ENCODE measurements at regions not wholly inside any gene's neighbourhood (a gene's known extent, or its start where the extent isn't known, plus 50 kb on each side); places are given as distances from the start of the nearest gene placed in this dataset.
"Not testable (repeated sequence)": the region's sequence is repeated elsewhere in the genome, so short reads cannot be mapped to it uniquely, and the experiment has no call there.

GRCh38 chr21:8194042-8194441, 2327.3 kb upstream of the TPTE start:
- intact Hi-C loops (cut with DNase I); H3K27ac ChIP-seq (ENCODE audit: low read length); H3K9me3 ChIP-seq (ENCODE audit: control insufficient read depth, low read length); H3K4me3 ChIP-seq (ENCODE audit: low read length); H3K4me1 ChIP-seq (ENCODE audit: control insufficient read depth, insufficient read depth, low read length); DNase-seq; H3K27me3 ChIP-seq (ENCODE audit: control insufficient read depth, insufficient read depth): not testable (repeated sequence)
- WGBS = no CpG with 5 or more reads among the region's 17 CpGs
- peak; percentile 90 for ATAC-seq

DNA sequence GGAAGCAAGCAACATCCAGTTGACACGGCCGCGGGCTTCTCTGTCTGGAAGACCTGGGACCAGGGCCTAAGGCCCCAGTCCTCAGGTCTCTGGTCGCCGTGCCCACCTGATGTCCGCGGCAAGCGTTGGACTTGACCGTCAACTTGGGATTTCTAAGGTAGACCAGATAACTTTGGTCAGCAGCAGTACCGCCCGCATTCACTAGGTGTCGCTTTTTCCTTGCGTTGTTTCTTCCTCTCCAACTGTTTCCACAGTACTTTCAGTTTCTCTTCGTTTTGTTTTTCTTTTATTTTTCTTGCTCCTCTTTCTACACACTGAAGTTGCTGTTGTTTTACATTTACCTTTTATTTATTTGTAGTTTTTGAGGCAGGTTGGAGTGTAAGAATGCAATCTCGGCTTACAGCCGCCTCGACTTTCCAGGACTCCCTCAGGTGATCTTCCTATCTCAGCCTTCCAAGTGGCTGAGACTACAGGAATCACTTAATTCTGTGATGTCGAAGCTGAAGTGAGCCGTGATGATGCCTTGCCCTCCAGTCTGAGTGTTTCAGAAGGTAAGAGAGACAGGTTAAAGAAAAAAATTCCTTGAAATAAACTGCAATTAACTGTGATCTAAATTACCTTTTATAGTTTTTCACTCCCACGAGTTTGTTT, 2323.9 kb upstream of the TPTE start:
- H3K27me3 ChIP-seq (ENCODE audit: control insufficient read depth, insufficient read depth); intact Hi-C loops (cut with DNase I); H3K4me1 ChIP-seq (ENCODE audit: control insufficient read depth, insufficient read depth, low read length); DNase-seq; H3K27ac ChIP-seq (ENCODE audit: low read length); H3K4me3 ChIP-seq (ENCODE audit: low read length); H3K9me3 ChIP-seq (ENCODE audit: control insufficient read depth, low read length): not testable (repeated sequence)
- ATAC-seq = peak; percentile 41 to 65
- no CpG with 5 or more reads among the region's 20 CpGs for WGBS

DNA sequence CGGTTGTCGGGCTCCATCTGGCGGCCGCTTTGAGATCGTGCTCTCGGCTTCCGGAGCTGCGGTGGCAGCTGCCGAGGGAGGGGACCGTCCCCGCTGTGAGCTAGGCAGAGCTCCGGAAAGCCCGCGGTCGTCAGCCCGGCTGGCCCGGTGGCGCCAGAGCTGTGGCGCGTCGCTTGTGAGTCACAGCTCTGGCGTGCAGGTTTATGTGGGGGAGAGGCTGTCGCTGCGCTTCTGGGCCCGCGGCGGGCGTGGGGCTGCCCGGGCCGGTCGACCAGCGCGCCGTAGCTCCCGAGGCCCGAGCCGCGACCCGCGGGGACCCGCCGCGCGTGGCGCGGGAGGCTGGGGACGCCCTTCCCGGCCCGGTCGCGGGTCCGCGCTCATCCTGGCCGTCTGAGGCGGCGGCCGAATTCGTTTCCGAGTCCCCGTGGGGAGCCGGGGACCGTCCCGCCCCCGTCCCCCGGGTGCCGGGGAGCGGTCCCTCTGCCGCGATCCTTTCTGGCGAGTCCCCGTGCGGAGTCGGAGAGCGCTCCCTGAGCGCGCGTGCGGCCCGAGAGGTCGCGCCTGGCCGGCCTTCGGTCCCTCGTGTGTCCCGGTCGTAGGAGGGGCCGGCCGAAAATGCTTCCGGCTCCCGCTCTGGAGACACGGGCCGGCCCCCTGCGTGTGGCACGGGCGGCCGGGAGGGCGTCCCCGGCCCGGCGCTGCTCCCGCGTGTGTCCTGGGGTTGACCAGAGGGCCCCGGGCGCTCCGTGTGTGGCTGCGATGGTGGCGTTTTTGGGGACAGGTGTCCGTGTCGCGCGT, 2316.1 kb upstream of the TPTE start:
- H3K27me3 ChIP-seq (ENCODE audit: control insufficient read depth, insufficient read depth); H3K4me3 ChIP-seq (ENCODE audit: low read length); intact Hi-C loops (cut with DNase I); H3K9me3 ChIP-seq (ENCODE audit: control insufficient read depth, low read length); H3K27ac ChIP-seq (ENCODE audit: low read length); DNase-seq; H3K4me1 ChIP-seq (ENCODE audit: control insufficient read depth, insufficient read depth, low read length): not testable (repeated sequence)
- peak; percentile 100 for ATAC-seq
- WGBS = no CpG with 5 or more reads among the region's 111 CpGs

DNA sequence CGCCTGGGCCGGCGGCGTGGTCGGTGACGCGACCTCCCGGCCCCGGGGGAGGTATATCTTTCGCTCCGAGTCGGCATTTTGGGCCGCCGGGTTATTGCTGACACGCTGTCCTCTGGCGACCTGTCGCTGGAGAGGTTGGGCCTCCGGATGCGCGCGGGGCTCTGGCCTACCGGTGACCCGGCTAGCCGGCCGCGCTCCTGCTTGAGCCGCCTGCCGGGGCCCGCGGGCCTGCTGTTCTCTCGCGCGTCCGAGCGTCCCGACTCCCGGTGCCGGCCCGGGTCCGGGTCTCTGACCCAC, 2315.5 kb upstream of the TPTE start:
- DNase-seq; H3K4me1 ChIP-seq (ENCODE audit: control insufficient read depth, insufficient read depth, low read length); H3K4me3 ChIP-seq (ENCODE audit: low read length); H3K27ac ChIP-seq (ENCODE audit: low read length); H3K27me3 ChIP-seq (ENCODE audit: control insufficient read depth, insufficient read depth); intact Hi-C loops (cut with DNase I); H3K9me3 ChIP-seq (ENCODE audit: control insufficient read depth, low read length): not testable (repeated sequence)
- WGBS = no CpG with 5 or more reads among the region's 40 CpGs
- peak in 1 of 2 donors; percentile 24 for ATAC-seq

DNA sequence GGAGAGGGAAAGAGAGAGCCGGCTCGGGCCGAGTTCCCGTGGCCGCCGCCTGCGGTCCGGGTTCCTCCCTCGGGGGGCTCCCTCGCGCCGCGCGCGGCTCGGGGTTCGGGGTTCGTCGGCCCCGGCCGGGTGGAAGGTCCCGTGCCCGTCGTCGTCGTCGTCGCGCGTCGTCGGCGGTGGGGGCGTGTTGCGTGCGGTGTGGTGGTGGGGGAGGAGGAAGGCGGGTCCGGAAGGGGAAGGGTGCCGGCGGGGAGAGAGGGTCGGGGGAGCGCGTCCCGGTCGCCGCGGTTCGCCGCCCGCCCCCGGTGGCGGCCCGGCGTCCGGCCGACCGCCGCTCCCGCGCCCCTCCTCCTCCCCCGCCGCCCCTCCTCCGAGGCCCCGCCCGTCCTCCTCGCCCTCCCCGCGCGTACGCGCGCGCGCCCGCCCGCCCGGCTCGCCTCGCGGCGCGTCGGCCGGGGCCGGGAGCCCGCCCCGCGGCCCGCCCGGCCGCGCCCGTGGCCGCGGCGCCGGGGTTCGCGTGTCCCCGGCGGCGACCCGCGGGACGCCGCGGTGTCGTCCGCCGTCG, 2308.3 kb upstream of the TPTE start:
- H3K4me1 ChIP-seq (ENCODE audit: control insufficient read depth, insufficient read depth, low read length); H3K27ac ChIP-seq (ENCODE audit: low read length); intact Hi-C loops (cut with DNase I); H3K27me3 ChIP-seq (ENCODE audit: control insufficient read depth, insufficient read depth); H3K4me3 ChIP-seq (ENCODE audit: low read length); H3K9me3 ChIP-seq (ENCODE audit: control insufficient read depth, low read length); ATAC-seq: not testable (repeated sequence)
- DNase-seq = peak in 2 of 3 donors; percentile 75 to 83
- WGBS = 66% methylated on average over 27 of the region's 111 CpGs

- not testable (repeated sequence) for ATAC-seq
These were observed 2306.8 kb upstream of the TPTE start for GRCh38 chr21:8214539-8214938.

DNA sequence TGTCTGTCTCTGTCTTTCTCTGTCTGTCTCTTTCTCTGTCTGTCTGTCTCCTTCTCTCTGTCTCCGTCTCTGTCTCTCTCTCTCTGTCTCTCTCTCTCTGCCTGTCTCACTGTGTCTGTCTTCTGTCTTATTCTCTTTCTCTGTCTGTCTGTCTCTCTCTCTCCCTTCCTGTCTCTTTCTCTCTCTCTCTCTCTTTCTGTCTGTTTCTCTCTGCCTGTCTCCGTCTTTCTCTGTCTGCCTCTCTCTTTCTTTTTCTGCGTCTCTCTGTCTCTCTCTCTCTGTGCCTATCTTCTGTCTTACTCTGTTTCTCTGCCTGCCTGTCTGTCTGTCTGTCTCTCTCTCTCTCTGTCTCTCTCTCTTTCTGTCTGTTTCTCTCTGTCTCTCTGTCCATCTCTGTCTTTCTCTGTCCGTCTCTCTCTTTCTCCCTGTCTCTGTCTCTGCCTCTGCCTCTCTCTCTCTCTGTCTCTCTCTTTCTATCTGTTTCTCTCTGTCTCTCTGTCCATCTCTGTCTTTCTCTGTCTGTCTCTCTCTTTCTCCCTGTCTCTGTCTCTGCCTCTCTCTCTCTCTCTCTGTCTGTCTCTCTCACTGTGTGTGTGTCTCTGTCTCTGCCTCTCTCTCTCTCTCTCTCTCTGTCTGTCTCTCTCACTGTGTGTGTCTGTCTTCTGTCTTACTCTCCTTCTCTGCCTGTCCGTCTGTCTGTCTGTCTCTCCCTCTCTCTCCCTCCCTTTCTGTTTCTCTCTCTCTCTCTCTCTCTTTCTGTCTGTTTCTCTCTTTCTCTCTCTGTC, 2291.8 kb upstream of the TPTE start:
- H3K9me3 ChIP-seq (ENCODE audit: control insufficient read depth, low read length); DNase-seq; H3K27ac ChIP-seq (ENCODE audit: low read length); H3K27me3 ChIP-seq (ENCODE audit: control insufficient read depth, insufficient read depth); H3K4me1 ChIP-seq (ENCODE audit: control insufficient read depth, insufficient read depth, low read length); H3K4me3 ChIP-seq (ENCODE audit: low read length); intact Hi-C loops (cut with DNase I): not testable (repeated sequence)
- no CpG with 5 or more reads among the region's 5 CpGs for WGBS
- peak; percentile 59 to 71 for ATAC-seq

More at GRCh38 chr21:8214539-8214938, 2306.8 kb upstream of the TPTE start:
- H3K27ac ChIP-seq (ENCODE audit: low read length); DNase-seq; H3K27me3 ChIP-seq (ENCODE audit: control insufficient read depth, insufficient read depth); H3K4me1 ChIP-seq (ENCODE audit: control insufficient read depth, insufficient read depth, low read length); intact Hi-C loops (cut with DNase I); H3K4me3 ChIP-seq (ENCODE audit: low read length); H3K9me3 ChIP-seq (ENCODE audit: control insufficient read depth, low read length): not testable (repeated sequence)
- WGBS = 36% methylated on average over 25 of the region's 70 CpGs

GRCh38 chr21:8231252-8231651, 2290.1 kb upstream of the TPTE start:
- H3K4me3 ChIP-seq (ENCODE audit: low read length); H3K9me3 ChIP-seq (ENCODE audit: control insufficient read depth, low read length); intact Hi-C loops (cut with DNase I); H3K27me3 ChIP-seq (ENCODE audit: control insufficient read depth, insufficient read depth); H3K27ac ChIP-seq (ENCODE audit: low read length); DNase-seq; ATAC-seq; H3K4me1 ChIP-seq (ENCODE audit: control insufficient read depth, insufficient read depth, low read length): not testable (repeated sequence)
- WGBS = 48% methylated on average over 1 of the region's 12 CpGs

- 38% methylated on average over 1 of the region's 1 CpG for WGBS
- DNase-seq; H3K4me3 ChIP-seq (ENCODE audit: low read length); ATAC-seq; H3K27me3 ChIP-seq (ENCODE audit: control insufficient read depth, insufficient read depth); H3K27ac ChIP-seq (ENCODE audit: low read length); H3K9me3 ChIP-seq (ENCODE audit: control insufficient read depth, low read length); H3K4me1 ChIP-seq (ENCODE audit: control insufficient read depth, insufficient read depth, low read length); intact Hi-C loops (cut with DNase I): not testable (repeated sequence)
These were observed 2288.4 kb upstream of the TPTE start for GRCh38 chr21:8233000-8233399.

DNA sequence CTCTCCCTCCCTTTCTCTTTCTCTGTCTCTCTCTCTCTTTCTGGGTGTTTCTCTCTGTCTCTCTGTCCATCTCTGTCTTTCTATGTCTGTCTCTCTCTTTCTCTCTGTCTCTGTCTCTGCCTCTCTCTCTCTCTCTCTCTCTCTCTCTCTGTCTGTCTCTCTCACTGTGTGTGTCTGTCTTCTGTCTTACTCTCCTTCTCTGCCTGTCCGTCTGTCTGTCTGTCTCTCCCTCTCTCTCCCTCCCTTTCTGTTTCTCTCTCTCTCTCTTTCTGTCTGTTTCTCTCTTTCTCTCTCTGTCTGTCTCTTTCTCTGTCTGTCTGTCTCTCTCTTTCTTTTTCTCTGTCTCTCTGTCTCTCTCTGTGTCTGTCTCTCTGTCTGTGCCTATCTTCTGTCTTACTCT, 2287.3 kb upstream of the TPTE start:
- intact Hi-C loops (cut with DNase I); H3K4me3 ChIP-seq (ENCODE audit: low read length); H3K27ac ChIP-seq (ENCODE audit: low read length); H3K27me3 ChIP-seq (ENCODE audit: control insufficient read depth, insufficient read depth); H3K4me1 ChIP-seq (ENCODE audit: control insufficient read depth, insufficient read depth, low read length); ATAC-seq; H3K9me3 ChIP-seq (ENCODE audit: control insufficient read depth, low read length); DNase-seq: not testable (repeated sequence)
- 89% methylated on average over 1 of the region's 1 CpG for WGBS
